Ishikawa (cell line): ENCODE measurements at regions not wholly inside any gene's neighbourhood (a gene's known extent, or its start where the extent isn't known, plus 50 kb on each side); places are given as distances from the start of the nearest gene placed in this dataset.

Experiments
- EGR1 ChIP-seq: IDR thresholded peaks from 2 replicates; pipeline ENCODE4 v1.6.1; 2012
- EP300 ChIP-seq: IDR thresholded peaks from 2 replicates; pipeline ENCODE4 v1.6.1; 2012; ENCODE audit warnings: borderline replicate concordance
- FOXM1 ChIP-seq: IDR thresholded peaks from 2 replicates; pipeline ENCODE4 v1.6.1; 2012; ENCODE audit warnings: low read depth, borderline replicate concordance
- MAX ChIP-seq: IDR thresholded peaks from 2 replicates; pipeline ENCODE4 v1.6.1; 2012
- NFIC ChIP-seq: IDR thresholded peaks from 2 replicates; pipeline ENCODE4 v1.6.1; 2012
- RAD21 ChIP-seq: IDR thresholded peaks from 2 replicates; pipeline ENCODE4 v1.6.1; 2012; ENCODE audit warnings: low read depth
- TEAD4 ChIP-seq: IDR thresholded peaks from 2 replicates; pipeline ENCODE4 v1.6.1; 2012
- ZBTB7A ChIP-seq: IDR thresholded peaks from 2 replicates; pipeline ENCODE4 v1.6.1; 2012; ENCODE audit warnings: low read depth
- TF ChIP-seq, protein P1 (sequence below): IDR thresholded peaks from 2 replicates; pipeline ENCODE4 v1.6.1; 2012

- no peak for TF ChIP-seq EGR1
- no peak for TF ChIP-seq FOXM1
- no peak for TF ChIP-seq NFIC
- TF ChIP-seq RAD21 = no peak
- TF ChIP-seq TEAD4 = no peak
- TF ChIP-seq, protein P1, sequence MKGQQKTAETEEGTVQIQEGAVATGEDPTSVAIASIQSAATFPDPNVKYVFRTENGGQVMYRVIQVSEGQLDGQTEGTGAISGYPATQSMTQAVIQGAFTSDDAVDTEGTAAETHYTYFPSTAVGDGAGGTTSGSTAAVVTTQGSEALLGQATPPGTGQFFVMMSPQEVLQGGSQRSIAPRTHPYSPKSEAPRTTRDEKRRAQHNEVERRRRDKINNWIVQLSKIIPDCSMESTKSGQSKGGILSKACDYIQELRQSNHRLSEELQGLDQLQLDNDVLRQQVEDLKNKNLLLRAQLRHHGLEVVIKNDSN = no peak
- TF ChIP-seq ZBTB7A = no peak
- no peak for TF ChIP-seq EP300
- TF ChIP-seq MAX = no peak
Measured at GRCh38 chr19:31223740-31224534, 125.3 kb downstream of the TSHZ3 start.
